Eye (tissue), 1 donor: ENCODE measurements at regions not wholly inside any gene's neighbourhood (a gene's known extent, or its start where the extent isn't known, plus 50 kb on each side); places are given as distances from the start of the nearest gene placed in this dataset.

Experiments used
- DNase-seq: peaks from one replicate; pipeline ENCODE4 v3.0.0-alpha.2; 2015

DNA sequence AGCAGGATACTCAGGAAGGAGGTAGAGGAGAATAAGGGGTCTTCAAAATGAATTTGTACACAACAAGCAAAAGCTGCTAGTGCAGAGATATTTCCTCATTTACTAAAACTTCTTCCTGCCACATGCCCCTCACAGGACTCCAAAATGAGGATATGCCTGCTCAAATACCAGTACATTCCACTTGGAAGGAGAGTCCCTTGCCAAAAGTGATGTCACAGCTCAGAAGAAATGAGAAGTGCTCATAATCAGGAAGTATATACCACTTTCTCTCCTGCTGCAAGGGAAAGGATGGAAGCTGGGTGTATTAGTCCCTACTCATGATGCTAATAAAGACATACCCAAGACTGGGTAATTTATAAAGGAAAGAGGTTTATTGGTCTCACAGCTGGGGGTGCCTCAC is 87.7 kb upstream of the FSHR start:
- DNase-seq: no peak

DNA sequence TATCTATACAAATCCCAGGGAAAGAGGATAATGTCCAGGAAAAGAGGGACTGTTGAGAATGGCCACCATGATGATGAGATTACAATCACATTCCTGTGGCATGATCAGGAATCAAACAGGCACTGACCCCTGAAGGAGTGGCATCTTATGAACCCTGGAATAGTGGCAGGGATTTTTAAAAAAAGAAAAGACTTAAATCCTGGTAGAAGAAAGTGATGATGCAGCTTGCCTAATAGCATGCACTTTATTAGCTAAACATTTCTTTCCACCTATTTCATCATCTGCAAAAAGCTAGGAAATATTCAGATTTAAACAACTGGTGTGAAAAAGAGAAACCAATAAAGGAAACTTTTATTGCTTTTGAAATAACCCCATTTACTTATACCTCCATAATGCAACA is 87.2 kb upstream of the FSHR start:
- no peak for DNase-seq

DNA sequence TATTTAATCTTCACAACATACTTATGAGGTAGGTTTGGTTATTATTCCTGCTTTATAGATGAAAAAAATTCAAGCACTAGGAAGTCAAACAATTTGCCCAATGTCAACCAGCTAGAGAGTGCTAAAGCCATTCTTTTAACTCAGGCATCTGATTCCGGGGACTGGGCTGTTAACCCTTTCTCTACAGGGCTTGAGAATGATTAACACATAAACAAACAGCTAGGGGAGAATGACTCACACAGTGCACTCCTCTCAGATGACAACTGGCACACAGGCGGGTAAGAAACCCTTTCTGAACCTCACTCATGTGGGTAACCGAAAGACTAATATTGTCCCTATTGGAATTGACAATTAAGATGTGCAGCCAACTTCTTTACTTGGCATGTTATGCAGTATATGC is 86.3 kb upstream of the FSHR start:
- no peak for DNase-seq

DNA sequence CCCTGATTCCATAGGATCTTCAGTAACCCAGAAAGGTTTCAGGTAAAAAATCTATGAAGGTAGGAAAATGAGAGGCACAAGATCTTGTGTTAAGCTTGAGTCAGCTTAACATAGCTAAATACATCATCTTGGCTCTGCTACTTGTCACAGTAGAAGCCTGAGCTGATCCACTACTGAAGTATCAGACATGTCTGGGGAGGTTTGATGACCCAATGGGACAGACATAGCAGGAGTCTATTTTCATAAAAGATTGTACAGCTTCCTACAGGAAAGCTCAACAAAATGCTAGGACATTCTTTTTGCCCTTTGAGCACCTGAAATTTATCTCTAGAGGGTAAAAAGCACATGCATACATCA is 84.3 kb upstream of the FSHR start:
- no peak for DNase-seq

DNA sequence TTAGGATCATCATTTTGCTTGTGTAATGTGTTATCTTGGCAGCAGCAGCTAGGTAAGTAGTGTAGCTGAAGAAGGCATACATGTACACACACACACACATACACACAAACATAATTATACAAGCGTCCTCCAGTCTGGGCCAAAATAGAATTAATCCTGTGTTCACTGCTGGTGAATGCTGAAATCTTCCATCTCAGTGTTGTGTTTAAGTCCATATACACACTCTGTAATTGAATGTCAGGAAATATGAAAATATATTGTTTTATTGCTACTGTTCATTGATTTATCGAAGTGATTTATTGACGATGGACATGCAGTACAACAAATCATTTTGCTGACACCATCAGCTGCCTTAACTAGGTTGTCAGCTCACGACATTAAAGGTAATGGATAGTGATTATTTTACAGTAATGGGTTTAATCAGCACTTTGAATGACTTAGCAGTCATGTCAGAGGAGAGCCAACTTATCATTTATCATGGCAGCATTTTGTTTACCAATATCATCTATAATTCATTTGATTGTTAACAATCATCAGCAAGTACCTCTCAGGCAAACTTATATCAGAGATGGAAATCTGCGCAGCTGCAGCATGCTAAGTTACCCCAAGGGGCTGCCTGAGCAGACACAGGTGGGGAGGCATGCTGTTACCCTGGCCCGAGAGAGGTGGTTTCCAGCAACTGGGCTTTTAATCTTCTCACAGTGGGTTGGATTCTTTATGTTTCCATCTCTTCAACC is 83.7 kb upstream of the FSHR start:
- no peak for DNase-seq

DNA sequence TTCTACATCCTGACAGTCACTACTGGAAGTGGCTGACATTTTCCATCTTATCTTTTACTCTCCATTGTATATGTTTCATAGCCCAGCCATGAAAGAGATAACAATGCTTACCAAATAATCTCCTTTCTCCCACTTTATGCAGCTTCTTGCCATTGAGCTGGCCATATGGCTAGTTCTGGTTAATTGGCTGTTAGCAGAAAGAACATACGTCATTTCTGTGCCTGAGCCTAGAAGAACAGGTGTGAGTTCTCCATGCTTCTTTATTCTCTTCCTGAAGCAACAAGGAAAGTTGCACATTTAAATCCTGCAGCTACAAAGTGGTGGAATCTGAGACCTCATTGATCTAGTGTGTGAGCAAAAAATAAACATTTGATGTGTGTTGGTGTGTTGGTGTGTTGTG is 82.0 kb upstream of the FSHR start:
- no peak for DNase-seq

DNA sequence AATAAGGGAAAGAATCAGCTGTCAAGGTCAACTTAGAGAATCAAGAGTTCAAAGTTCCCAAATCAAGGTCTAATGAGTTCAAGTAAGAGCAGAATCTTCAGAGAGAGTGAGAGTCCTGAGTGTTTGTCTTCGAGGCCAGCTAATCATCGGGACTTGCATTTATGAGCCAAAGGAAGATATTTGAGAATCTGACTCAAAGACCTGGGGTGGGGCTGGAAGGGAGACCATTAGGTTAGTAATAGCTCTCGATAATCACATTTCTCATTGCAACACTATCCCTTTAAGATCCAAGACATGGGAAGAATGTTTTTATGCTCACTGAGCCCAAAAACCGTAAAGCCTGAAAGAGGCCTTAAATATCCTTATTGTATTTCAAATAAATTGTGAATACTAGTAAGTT is 72.0 kb upstream of the FSHR start:
- DNase-seq: no peak

DNA sequence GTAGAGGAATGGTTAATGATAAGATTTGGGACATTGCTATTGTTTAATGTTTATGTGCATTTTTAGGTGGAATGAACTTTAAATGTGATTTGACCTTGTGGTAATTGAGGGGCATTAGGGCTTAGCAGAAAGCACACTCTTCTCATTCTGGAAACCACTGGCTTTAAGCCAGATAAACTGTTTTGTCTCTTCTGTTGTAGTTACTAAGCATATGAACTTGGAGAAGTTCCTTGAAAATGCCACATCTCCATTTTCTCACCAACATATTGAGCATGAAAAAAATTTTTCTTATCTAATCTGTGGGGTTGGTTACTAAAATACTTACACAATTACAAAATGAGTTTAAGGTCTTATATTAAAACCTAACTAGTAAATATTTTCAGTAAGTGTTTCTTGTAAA is 70.8 kb upstream of the FSHR start:
- DNase-seq: no peak

DNA sequence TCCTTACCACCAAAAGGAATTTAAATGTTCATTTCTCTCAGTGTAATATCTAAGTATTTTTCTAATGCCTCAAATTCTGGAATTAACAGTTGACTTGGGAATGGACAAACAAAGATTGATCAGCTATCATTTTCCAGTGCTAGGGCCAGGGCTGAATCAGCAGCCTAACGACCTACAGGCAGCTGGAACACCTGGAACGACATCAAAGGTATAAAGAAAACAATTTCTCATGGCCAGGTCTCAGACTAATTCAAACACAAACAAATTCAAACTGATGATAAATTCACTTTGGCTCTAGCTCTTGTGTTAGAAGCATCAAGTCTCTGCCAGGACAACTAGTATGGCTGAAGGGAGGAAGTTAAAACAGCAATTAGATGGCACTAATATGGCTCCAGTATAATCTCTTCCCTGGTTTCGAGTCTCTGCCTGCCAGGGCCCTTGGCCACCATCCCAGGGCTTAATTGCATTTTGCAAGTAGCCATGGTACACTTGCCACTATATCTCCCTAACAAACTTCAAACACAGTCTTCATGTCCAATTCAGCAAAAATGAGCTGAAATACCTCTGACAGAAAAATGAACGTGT is 70.2 kb upstream of the FSHR start:
- DNase-seq: no peak

DNA sequence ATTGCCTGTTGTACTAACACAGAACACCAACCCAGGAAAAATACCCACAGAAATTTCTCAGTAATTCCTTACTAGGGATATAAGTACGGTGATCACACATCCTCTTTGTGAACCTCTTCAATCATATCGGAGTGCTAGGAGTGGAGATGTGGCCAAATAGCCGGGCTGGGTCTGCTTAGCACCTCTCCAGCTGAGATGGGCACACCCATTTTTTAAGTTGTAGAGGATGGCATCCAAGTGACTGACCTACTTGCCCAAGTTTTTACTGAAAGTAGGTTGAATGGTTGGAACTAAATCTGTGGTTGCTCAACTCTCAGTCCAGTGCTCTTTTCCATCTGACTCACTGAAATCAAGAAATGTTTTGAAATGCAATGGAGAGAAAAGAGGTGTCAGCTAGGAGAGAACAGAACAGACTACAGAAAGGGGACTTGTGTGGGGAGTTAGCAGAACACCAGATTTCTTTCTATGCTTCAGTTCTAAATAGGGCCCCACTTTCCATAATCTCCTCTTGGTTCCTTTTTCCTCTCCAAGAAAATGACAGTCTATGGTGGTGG is 68.7 kb upstream of the FSHR start:
- no peak for DNase-seq

DNA sequence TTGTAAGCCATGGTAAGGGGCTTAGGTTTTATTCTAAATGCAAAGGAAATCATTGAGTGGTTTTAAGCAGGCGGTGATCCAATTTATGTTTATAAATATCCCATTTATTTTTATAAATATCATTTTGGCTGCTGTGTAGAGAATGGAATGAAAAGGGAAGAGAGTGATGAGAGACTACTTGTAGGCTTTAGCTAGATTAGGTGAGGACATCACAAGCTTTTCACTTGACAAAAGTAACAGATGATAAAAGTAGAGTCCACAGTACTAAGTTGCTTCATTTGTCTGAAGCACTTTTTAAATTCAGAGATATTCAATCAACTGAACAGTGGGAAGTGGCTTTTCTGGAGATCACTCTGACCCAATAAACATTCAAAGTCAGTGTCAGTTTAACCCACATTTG is 65.4 kb upstream of the FSHR start:
- DNase-seq: no peak

DNA sequence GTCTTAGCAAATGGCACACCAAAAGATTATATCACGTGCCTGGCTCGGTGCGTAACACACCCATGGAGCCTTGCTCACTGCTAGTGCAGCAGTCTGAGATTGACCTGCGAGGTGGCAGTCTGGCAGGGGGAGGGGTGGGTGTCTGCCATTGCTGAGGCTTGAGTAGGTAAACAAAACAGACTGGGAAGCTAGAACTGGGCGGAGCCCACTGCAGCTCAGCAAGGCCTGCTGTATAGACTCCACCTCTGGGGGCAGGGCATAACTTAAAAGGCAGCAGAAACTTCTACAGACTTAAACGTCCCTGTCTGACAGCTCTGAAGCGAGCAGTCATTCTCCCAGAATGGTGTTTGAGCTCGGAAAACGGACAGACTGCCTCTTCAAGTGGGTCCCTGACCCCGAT is 55.9 kb upstream of the FSHR start:
- no peak for DNase-seq

DNA sequence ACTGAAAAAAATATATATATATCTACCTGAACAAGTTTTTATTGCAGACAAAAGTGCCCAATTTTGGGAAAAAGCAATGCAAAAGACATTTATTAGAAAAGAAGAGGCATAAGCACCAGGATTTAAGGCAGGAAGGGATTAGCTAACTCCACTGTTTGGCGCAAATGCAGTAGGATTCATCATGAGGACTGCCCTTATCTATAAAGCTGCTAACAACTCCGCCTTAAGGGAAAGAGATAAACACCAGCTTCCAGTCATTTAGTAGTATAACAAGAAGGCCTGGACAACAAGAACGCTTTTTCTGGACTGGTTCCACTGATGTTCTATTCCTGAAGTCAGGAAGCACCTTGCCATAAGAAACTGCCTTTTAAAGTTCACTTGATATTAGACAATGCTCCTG is 52.9 kb upstream of the FSHR start:
- DNase-seq: no peak
